K562 (cell line): ENCODE measurements at regions not wholly inside any gene's neighbourhood (a gene's known extent, or its start where the extent isn't known, plus 50 kb on each side); places are given as distances from the start of the nearest gene placed in this dataset.

Experiments
- ATAC-seq: fragments of 200-7000 bp; cut with Tn5 transposase; 3 replicates; pipeline ENCODE4 v1.9.1; 2020; ENCODE audit warnings: moderate library complexity
- BruUV-seq: library from RNA; stranded (reverse); fragments of 400-500 nt; replicated peaks from 2 replicates; lab custom pipeline; 2021; lab: Mats Ljungman, UMichigan
- CTCF ChIA-PET: fragments of 300-600 bp; formaldehyde crosslinking; extraction: SDS; loops from one replicate; lab custom pipeline; 2021; ENCODE audit warnings: low intra/inter-chr PET ratio; lab: Yijun Ruan, JAX
- POLR2A ChIA-PET: fragments of 300-600, 350-650 bp; sonication (Branson Sonifier 250); formaldehyde crosslinking; extraction: SDS; loops from one replicate; lab custom pipeline; 2021; ENCODE audit warnings: antibody characterized with exemption, inconsistent platforms; lab: Yijun Ruan, JAX
- DNase-seq, 4 experiments: peaks; one replicate each; pipeline versions ENCODE4 v3.0.0 to v3.0.0-alpha.2; 2011 to 2018; ENCODE audit warnings: low spot score in 3 of 4, mixed read lengths in 3 of 4; ENCODE audit errors: extremely low read depth in 1 of 4
- FAIRE-seq: peaks from 2 replicates; lab custom pipeline; 2011; peaks lifted over from hg19 to GRCh38; lab: Jason Lieb, UNC
- H2AFZ ChIP-seq: 2 replicates; pipeline ENCODE4 v1.6.0; 2011; ENCODE audit warnings: low read depth, low read length, control low read depth, inconsistent platforms
- H3K27ac ChIP-seq: fragments of 200-600 bp; 3 replicates; pipeline ENCODE4 v1.8.0; 2011; ENCODE audit warnings: low read depth, mild to moderate bottlenecking, control low read depth, inconsistent platforms, low read length, moderate library complexity, mixed read lengths; ENCODE audit errors: extremely low read depth
- H3K27me3 ChIP-seq, 2 experiments: fragments of 300-600 bp in 1 of 2; 2 replicates in 1 of 2; 3 replicates in 1 of 2; pipeline versions ENCODE4 v1.6.0 to v1.8.0; 2011; ENCODE audit warnings: inconsistent platforms in 2 of 2, low read length in 2 of 2, mild to moderate bottlenecking in 1 of 2, mixed read lengths in 1 of 2, moderate library complexity in 1 of 2; ENCODE audit not compliant: control insufficient read depth in 2 of 2, insufficient read depth in 2 of 2
- H3K36me3 ChIP-seq: fragments of 300-600 bp; 3 replicates; pipeline ENCODE4 v1.8.0; 2011; ENCODE audit warnings: mild to moderate bottlenecking, low read length, inconsistent platforms; ENCODE audit not compliant: control insufficient read depth, insufficient read depth
- H3K4me1 ChIP-seq, 2 experiments: fragments of 200-600 bp in 1 of 2; replicated peaks in 1 of 2; 2 replicates in 1 of 2; 3 replicates in 1 of 2; pipeline versions ENCODE4 v1.5.1 to v1.8.0; 2011; ENCODE audit warnings: inconsistent platforms in 2 of 2, low read length in 2 of 2, mild to moderate bottlenecking in 1 of 2, mixed read lengths in 1 of 2, moderate library complexity in 1 of 2; ENCODE audit not compliant: control insufficient read depth in 2 of 2, insufficient read depth in 2 of 2
- H3K4me2 ChIP-seq: 2 replicates; pipeline ENCODE4 v1.6.1; 2011; ENCODE audit warnings: low read length, control low read depth, inconsistent platforms, mixed read lengths; ENCODE audit not compliant: insufficient read depth
- H3K4me3 ChIP-seq: fragments of 200-600 bp; sonication (generic), shearing (Covaris generic); 2 replicates; pipeline ENCODE4 v1.5.1; 2016; ENCODE audit warnings: control low read depth, inconsistent platforms
- H3K79me2 ChIP-seq: fragments of 200-600 bp; 3 replicates; pipeline ENCODE4 v1.8.0; 2011; ENCODE audit warnings: low read length, inconsistent platforms; ENCODE audit not compliant: control insufficient read depth, insufficient read depth
- H3K9ac ChIP-seq, 2 experiments: 2 replicates each; pipeline versions ENCODE4 v1.6.0 to v1.6.1; 2011; ENCODE audit warnings: low read depth in 2 of 2, low read length in 2 of 2, control low read depth in 1 of 2, inconsistent platforms in 1 of 2, mild to moderate bottlenecking in 1 of 2, mixed read lengths in 1 of 2; ENCODE audit not compliant: insufficient read depth in 1 of 2
- H3K9me1 ChIP-seq: one replicate; pipeline ENCODE4 v1.6.0; 2011; ENCODE audit warnings: inconsistent platforms, mild to moderate bottlenecking, low read length, moderate library complexity; ENCODE audit not compliant: control insufficient read depth, insufficient read depth
- H3K9me3 ChIP-seq: replicated peaks from 2 replicates; pipeline ENCODE4 v1.5.1; 2011; ENCODE audit warnings: low read depth, low read length, inconsistent platforms; ENCODE audit not compliant: control insufficient read depth, insufficient read depth
- H4K20me1 ChIP-seq: replicated peaks from 2 replicates; pipeline ENCODE4 v1.6.1; 2011; ENCODE audit warnings: low read length, inconsistent platforms, mixed read lengths; ENCODE audit not compliant: control insufficient read depth, insufficient read depth
- BRD9 ChIP-seq: fragments of 450-650 bp; IDR thresholded peaks from 2 replicates; pipeline ENCODE4 v1.6.1; 2018; ENCODE audit warnings: low read depth; ENCODE audit not compliant: partially characterized antibody
- CBX8 ChIP-seq: fragments of 200-600 bp; sonication (generic); IDR thresholded peaks from 2 replicates; pipeline ENCODE4 v1.6.1; 2012; ENCODE audit warnings: borderline replicate concordance, mixed run types, low read depth, mild to moderate bottlenecking, moderate library complexity, mixed read lengths, low read length, control low read depth, inconsistent platforms; ENCODE audit not compliant: poor library complexity, severe bottlenecking; ENCODE audit errors: extremely low read depth
- DDX20 ChIP-seq: fragments of 450-650 bp; IDR thresholded peaks from 2 replicates; pipeline ENCODE4 v1.6.1; 2016; ENCODE audit warnings: missing genetic modification characterization, low read depth, mild to moderate bottlenecking, missing compliant biosample characterization, moderate library complexity
- HNRNPL ChIP-seq: fragments of 200-400 bp; formaldehyde crosslinking; IDR thresholded peaks from 2 replicates; pipeline ENCODE4 v1.6.1; 2017; ENCODE audit warnings: low read depth, mild to moderate bottlenecking, low read length
- KDM4B ChIP-seq, 2 experiments: fragments of 450-650 bp in 1 of 2; sonication (generic) in 1 of 2; IDR thresholded peaks; 2 replicates each; pipeline ENCODE4 v1.6.1; 2016 to 2017; ENCODE audit warnings: borderline replicate concordance in 2 of 2, antibody characterized with exemption in 1 of 2, low read depth in 1 of 2, mild to moderate bottlenecking in 1 of 2
- MEF2D ChIP-seq: conservative IDR thresholded peaks from 2 replicates; pipeline ENCODE4 v1.6.1; 2016; ENCODE audit warnings: low read depth, missing genetic modification characterization, missing compliant biosample characterization
- MTA2 ChIP-seq: fragments of 450-650 bp; IDR thresholded peaks from 2 replicates; pipeline ENCODE4 v1.6.1; 2016; ENCODE audit warnings: low read depth
- PATZ1 ChIP-seq: fragments of 250-450 bp; sonication (Bioruptor Pico); IDR thresholded peaks from 2 replicates; pipeline ENCODE4 v1.5.0; 2020; ENCODE audit warnings: mild to moderate bottlenecking, borderline replicate concordance
- PCBP1 ChIP-seq: fragments of 200-400 bp; formaldehyde crosslinking; IDR thresholded peaks from 2 replicates; pipeline ENCODE4 v1.6.1; 2018; ENCODE audit warnings: mild to moderate bottlenecking, low read depth, low read length; ENCODE audit not compliant: poor library complexity, severe bottlenecking
- POLR2H ChIP-seq: IDR thresholded peaks from 2 replicates; pipeline ENCODE4 v1.6.1; 2016; ENCODE audit warnings: missing genetic modification characterization, low read depth, mild to moderate bottlenecking, control low read depth, missing compliant biosample characterization, moderate library complexity
- RBM22 ChIP-seq: fragments of 200-400 bp; formaldehyde crosslinking; IDR thresholded peaks from 2 replicates; pipeline ENCODE4 v1.6.1; 2018; ENCODE audit warnings: low read length, low read depth; ENCODE audit not compliant: poor library complexity, severe bottlenecking
- ZBTB5 ChIP-seq: fragments of 450-650 bp; IDR thresholded peaks from 2 replicates; pipeline ENCODE4 v1.6.1; 2017; ENCODE audit warnings: antibody characterized with exemption
- ZNF384 ChIP-seq: IDR thresholded peaks from 2 replicates; pipeline ENCODE4 v1.6.1; 2012; ENCODE audit warnings: low read depth, low read length, improper control_type of control experiment
- WGBS: fragments of 100-300 bp; shearing (Covaris generic); methylation state at CpG from one replicate; pipeline ENCODE4 v1.1.6; 2016; ENCODE audit warnings: low coverage, mixed read lengths; ENCODE audit not compliant: insufficient coverage; ENCODE audit errors: missing lambda C conversion rate; 5-methylcytosine and 5-hydroxymethylcytosine counted together
- in situ Hi-C: fragments of 300-500 bp; cut with MboI; formaldehyde crosslinking; loops from 4 replicates; pipeline ENCODE4 v1.15.0; 2018; ENCODE audit warnings: inconsistent platforms, mixed read lengths
- intact Hi-C: fragments of 100-400 bp; cut with micrococcal nuclease; formaldehyde crosslinking; loops from 2 replicates; pipeline ENCODE4 v1.14.2; 2022
- TF ChIP-seq, protein P1 (sequence below): fragments of 450-650 bp; IDR thresholded peaks from 2 replicates; pipeline ENCODE4 v1.6.1; 2018; ENCODE audit not compliant: partially characterized antibody

- no peak for TF ChIP-seq ZBTB5
- TF ChIP-seq RBM22 = no peak
- no peak for TF ChIP-seq POLR2H (tag)
- no peak for TF ChIP-seq PATZ1 (CRISPR knock-in tag)
- no peak for TF ChIP-seq PCBP1
- no peak for TF ChIP-seq HNRNPL
- TF ChIP-seq MTA2 = no peak
Measured at GRCh38 chr7:93715234-93715633, 140.7 kb upstream of the CALCR start (continued).

DNA sequence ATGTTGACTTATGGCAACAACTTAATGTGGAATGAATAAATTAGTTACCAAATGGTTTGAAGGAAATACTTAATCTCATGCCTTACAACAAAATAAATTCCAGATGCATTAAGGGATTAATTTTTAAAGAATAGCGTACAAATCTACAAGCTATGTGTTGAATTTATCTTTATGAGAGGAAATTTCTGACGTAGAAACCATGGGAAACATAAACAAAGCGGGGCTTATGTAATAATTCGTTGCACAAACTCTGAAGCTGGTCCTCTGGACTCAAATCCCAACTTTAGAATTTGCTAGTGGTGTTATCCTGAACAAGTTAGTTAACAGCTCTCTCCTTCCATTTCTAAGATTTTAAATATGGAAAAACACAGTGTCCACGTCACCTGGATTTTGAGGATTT is 137.4 kb upstream of the CALCR start:
- 7% methylated on average over 5 of the region's 5 CpGs for WGBS
- intact Hi-C loops = no loop called here

More for the DNA sequence above, 137.4 kb upstream of the CALCR start:
- ATAC-seq (no peak), DNase-seq (no peak), FAIRE-seq (no peak)
- TF ChIP-seq DDX20 (tag) = no peak
- TF ChIP-seq KDM4B (IDR thresholded peaks at IDR 0.05; ENCODE audit: borderline replicate concordance in 2 of 2, low read depth in 1 of 2) = no peak
- TF ChIP-seq MEF2D (tag) = no peak
- TF ChIP-seq, protein P1, sequence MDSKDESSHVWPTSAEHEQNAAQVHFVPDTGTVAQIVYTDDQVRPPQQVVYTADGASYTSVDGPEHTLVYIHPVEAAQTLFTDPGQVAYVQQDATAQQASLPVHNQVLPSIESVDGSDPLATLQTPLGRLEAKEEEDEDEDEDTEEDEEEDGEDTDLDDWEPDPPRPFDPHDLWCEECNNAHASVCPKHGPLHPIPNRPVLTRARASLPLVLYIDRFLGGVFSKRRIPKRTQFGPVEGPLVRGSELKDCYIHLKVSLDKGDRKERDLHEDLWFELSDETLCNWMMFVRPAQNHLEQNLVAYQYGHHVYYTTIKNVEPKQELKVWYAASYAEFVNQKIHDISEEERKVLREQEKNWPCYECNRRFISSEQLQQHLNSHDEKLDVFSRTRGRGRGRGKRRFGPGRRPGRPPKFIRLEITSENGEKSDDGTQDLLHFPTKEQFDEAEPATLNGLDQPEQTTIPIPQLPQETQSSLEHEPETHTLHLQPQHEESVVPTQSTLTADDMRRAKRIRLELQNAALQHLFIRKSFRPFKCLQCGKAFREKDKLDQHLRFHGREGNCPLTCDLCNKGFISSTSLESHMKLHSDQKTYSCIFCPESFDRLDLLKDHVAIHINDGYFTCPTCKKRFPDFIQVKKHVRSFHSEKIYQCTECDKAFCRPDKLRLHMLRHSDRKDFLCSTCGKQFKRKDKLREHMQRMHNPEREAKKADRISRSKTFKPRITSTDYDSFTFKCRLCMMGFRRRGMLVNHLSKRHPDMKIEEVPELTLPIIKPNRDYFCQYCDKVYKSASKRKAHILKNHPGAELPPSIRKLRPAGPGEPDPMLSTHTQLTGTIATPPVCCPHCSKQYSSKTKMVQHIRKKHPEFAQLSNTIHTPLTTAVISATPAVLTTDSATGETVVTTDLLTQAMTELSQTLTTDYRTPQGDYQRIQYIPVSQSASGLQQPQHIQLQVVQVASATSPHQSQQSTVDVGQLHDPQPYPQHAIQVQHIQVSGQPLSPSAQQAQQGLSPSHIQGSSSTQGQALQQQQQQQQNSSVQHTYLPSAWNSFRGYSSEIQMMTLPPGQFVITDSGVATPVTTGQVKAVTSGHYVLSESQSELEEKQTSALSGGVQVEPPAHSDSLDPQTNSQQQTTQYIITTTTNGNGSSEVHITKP = no peak
- TF ChIP-seq CBX8 = peak; percentile 25
- no peak for TF ChIP-seq ZNF384
- TF ChIP-seq BRD9 = no peak
- in situ Hi-C loops = no loop called here
- no peak overlapping the region for H2AFZ ChIP-seq
- H3K9me1 ChIP-seq = no peaks in the 10 kb centered on the region
- no peaks in the 10 kb centered on the region for H4K20me1 ChIP-seq
- no peaks in the 10 kb centered on the region for H3K27me3 ChIP-seq
- BruUV-seq = no TSS peak
- no peak overlapping the region for H3K9ac ChIP-seq
- H3K79me2 ChIP-seq = no peaks in the 10 kb centered on the region
- POLR2A ChIA-PET = no interaction called here
- no peak overlapping the region for H3K4me2 ChIP-seq
- no peaks in the 10 kb centered on the region for H3K9me3 ChIP-seq
- no peaks in the 10 kb centered on the region for H3K36me3 ChIP-seq
- no peak overlapping the region for H3K4me3 ChIP-seq
- no peaks in the 10 kb centered on the region for H3K4me1 ChIP-seq
- CTCF ChIA-PET = no interaction called here
- no peak overlapping the region for H3K27ac ChIP-seq
